CD4-positive, alpha-beta T cell (primary cell): ENCODE measurements at regions not wholly inside any gene's neighbourhood (a gene's known extent, or its start where the extent isn't known, plus 50 kb on each side); places are given as distances from the start of the nearest gene placed in this dataset.

Experiments used
- ATAC-seq: fragments of 200-7000 bp; cut with Tn5 transposase; one replicate; pipeline ENCODE4 v1.10.0; 2022; ENCODE audit warnings: mild to moderate bottlenecking; ENCODE audit not compliant: poor library complexity
- CTCF ChIA-PET: fragments of 350-600 bp; sonication (Branson Sonifier 250); formaldehyde crosslinking; loops from one replicate; lab custom pipeline; 2021; ENCODE audit warnings: antibody characterized with exemption, inconsistent platforms; lab: Charles Lee
- POLR2A ChIA-PET: fragments of 350-600 bp; sonication (Branson Sonifier 250); formaldehyde crosslinking; loops from one replicate; lab custom pipeline; 2021; ENCODE audit warnings: antibody characterized with exemption, inconsistent platforms; lab: Charles Lee
- DNase-seq, 14 experiments: peaks; one replicate each; pipeline ENCODE4 v3.0.0-alpha.2; 2013 to 2020; ENCODE audit warnings: mixed read lengths in 2 of 14
- H3K27ac ChIP-seq, 2 donors: one replicate each; pipeline versions ENCODE4 v1.5.1 to v1.7.0; 2013; ENCODE audit warnings: low read length in 2 of 2, low read depth in 1 of 2, mild to moderate bottlenecking in 1 of 2
- H3K27me3 ChIP-seq, 2 experiments: 1 replicate in 1 of 2; 2 replicates in 1 of 2; pipeline versions ENCODE4 v1.6.1 to v1.7.0; 2013; ENCODE audit warnings: low read length in 2 of 2, control low read depth in 1 of 2, mild to moderate bottlenecking in 1 of 2, moderate library complexity in 1 of 2; ENCODE audit not compliant: insufficient read depth in 2 of 2, control insufficient read depth in 1 of 2
- H3K36me3 ChIP-seq: one replicate; pipeline ENCODE4 v1.6.1; 2013; ENCODE audit warnings: low read length, control low read depth; ENCODE audit not compliant: insufficient read depth
- H3K4me1 ChIP-seq: one replicate; pipeline ENCODE4 v1.6.1; 2013; ENCODE audit warnings: low read length, control low read depth; ENCODE audit not compliant: insufficient read depth
- H3K4me3 ChIP-seq: one replicate; pipeline ENCODE4 v1.5.1; 2013; ENCODE audit warnings: mild to moderate bottlenecking, low read length, moderate library complexity
- H3K9me3 ChIP-seq, 2 experiments: 1 replicate in 1 of 2; 2 replicates in 1 of 2; pipeline versions ENCODE4 v1.6.1 to v1.7.0; 2013; ENCODE audit warnings: low read length in 2 of 2, mild to moderate bottlenecking in 2 of 2, control low read depth in 1 of 2, moderate library complexity in 1 of 2; ENCODE audit not compliant: control insufficient read depth in 1 of 2, insufficient read depth in 1 of 2
- H3K27ac Mint-ChIP-seq: one replicate; pipeline ENCODE4 v1.8.0; 2020; ENCODE audit warnings: mixed read lengths
- H3K27me3 Mint-ChIP-seq: one replicate; pipeline ENCODE4 v1.8.0; 2021; ENCODE audit warnings: mixed read lengths
- H3K36me3 Mint-ChIP-seq: one replicate; pipeline ENCODE4 v1.8.0; 2021; ENCODE audit warnings: low read depth, mixed read lengths
- H3K4me1 Mint-ChIP-seq: one replicate; pipeline ENCODE4 v1.8.0; 2021; ENCODE audit warnings: low read depth, mixed read lengths
- H3K4me3 Mint-ChIP-seq: one replicate; pipeline ENCODE4 v1.8.0; 2020; ENCODE audit warnings: mild to moderate bottlenecking, mixed read lengths
- H3K9me3 Mint-ChIP-seq: one replicate; pipeline ENCODE4 v1.8.0; 2020; ENCODE audit warnings: mixed read lengths
- CTCF ChIP-seq: fragments of 200-600 bp; IDR thresholded peaks from one replicate; pipeline ENCODE4 v1.8.0; 2022; ENCODE audit warnings: antibody characterized with exemption, mild to moderate bottlenecking
- intact Hi-C, 2 experiments: fragments of 100-400 bp; cut with DNase I in 1 of 2; cut with micrococcal nuclease in 1 of 2; formaldehyde crosslinking; loops; one replicate each; pipeline versions ENCODE4 v1.15.1 to v1.9.0; 2023 to 2025; cut with DNase I, micrococcal nuclease

DNA sequence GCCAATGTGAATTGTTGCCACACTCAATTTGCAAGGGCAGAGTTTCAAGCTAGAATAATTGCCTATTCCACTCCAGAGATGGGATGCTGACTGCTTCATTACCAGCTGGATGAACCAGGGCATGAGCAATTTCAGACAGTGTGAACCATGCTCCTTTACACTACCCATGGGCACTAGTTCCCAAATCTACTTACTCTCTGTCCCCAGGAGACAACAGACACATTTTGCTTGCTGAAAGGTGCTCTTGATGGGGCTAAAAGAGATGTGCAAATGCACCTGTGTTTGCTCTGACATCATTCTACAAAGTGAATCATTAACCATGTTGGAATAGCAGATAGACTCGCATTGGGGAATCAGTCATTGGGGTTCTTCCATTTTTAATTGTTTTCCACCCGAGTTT, 522.3 kb upstream of the NUDT12 start:
- Mint-ChIP-seq H3K9me3 (peaks cover 5% of the 10 kb centered on the region), H3K27ac (no peak overlapping the region), H3K4me1 (no peaks in the 10 kb centered on the region), H3K36me3 (no peaks in the 10 kb centered on the region), H3K4me3 (no peak overlapping the region), H3K27me3 (no peaks in the 10 kb centered on the region)
- Histone ChIP-seq H3K4me3 (no peak overlapping the region), H3K9me3 (peaks cover 0 to 6% of the 10 kb centered on the region in 2 experiments), H3K27ac (no peak overlapping the region), H3K27me3 (no peaks in the 10 kb centered on the region), H3K4me1 (no peaks in the 10 kb centered on the region), H3K36me3 (no peaks in the 10 kb centered on the region)
- POLR2A ChIA-PET, result no interaction called here
- intact Hi-C loops, result no loop called here
- no peak for TF ChIP-seq CTCF
- ATAC-seq, result no peak
- CTCF ChIA-PET, result no interaction called here
- no peak for DNase-seq

- Mint-ChIP-seq H3K36me3 (no peaks in the 10 kb centered on the region), H3K4me3 (no peak overlapping the region), H3K9me3 (peaks cover 5% of the 10 kb centered on the region), H3K27me3 (no peaks in the 10 kb centered on the region), H3K27ac (no peak overlapping the region), H3K4me1 (no peaks in the 10 kb centered on the region)
- Histone ChIP-seq H3K9me3 (peaks cover 0 to 3% of the 10 kb centered on the region in 2 experiments), H3K4me3 (no peak overlapping the region), H3K4me1 (no peaks in the 10 kb centered on the region), H3K27ac (no peak overlapping the region), H3K27me3 (no peaks in the 10 kb centered on the region), H3K36me3 (no peaks in the 10 kb centered on the region)
- DNase-seq (no peak), ATAC-seq (no peak)
- intact Hi-C loops, result no loop called here
- ChIA-PET POLR2A (no interaction called here), CTCF (no interaction called here)
- TF ChIP-seq CTCF, result no peak
Measured at GRCh38 chr5:104082754-104083153, 520.2 kb upstream of the NUDT12 start.

DNA sequence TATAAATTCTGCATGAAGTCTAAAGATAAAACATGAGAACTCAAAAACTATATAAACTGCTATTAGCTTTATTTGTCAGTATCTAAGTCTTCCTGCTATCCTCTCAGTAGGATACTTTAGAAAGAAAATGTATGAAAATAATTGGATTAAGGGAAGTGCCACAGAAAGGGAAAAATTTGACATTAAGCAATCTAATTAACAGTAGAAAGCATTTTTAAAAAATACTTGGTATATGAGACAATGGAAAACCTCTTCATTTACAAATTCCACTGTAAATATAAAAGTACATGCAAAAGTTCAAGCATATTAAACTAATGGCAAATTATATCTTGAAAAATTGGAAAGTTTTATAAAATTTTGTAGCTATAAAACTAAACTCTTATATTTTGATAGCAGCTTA, 518.6 kb upstream of the NUDT12 start:
- H3K27ac Mint-ChIP-seq, result no peak overlapping the region
- H3K4me3 Mint-ChIP-seq, result no peak overlapping the region
- CTCF ChIA-PET, result no interaction called here
- H3K9me3 Mint-ChIP-seq, result peaks cover 5% of the 10 kb centered on the region
- Histone ChIP-seq H3K4me3 (no peak overlapping the region), H3K27me3 (no peaks in the 10 kb centered on the region), H3K36me3 (no peaks in the 10 kb centered on the region), H3K27ac (no peak overlapping the region), H3K9me3 (peaks cover 0 to 2% of the 10 kb centered on the region in 2 experiments), H3K4me1 (no peaks in the 10 kb centered on the region)
- intact Hi-C loops, result no loop called here
- TF ChIP-seq CTCF, result no peak
- no peak for ATAC-seq
- DNase-seq, result no peak
- no peaks in the 10 kb centered on the region for H3K36me3 Mint-ChIP-seq
- no peaks in the 10 kb centered on the region for H3K27me3 Mint-ChIP-seq
- no peaks in the 10 kb centered on the region for H3K4me1 Mint-ChIP-seq
- POLR2A ChIA-PET, result no interaction called here
